Left forelimb (tissue), 1 donor: ENCODE measurements at regions not wholly inside any gene's neighbourhood (a gene's known extent, or its start where the extent isn't known, plus 50 kb on each side); places are given as distances from the start of the nearest gene placed in this dataset.

Experiments
- DNase-seq: peaks from one replicate; pipeline ENCODE4 v3.0.0-alpha.2; 2018; ENCODE audit warnings: low spot score

- no peak for DNase-seq
Observed at GRCh38 chr7:115474137-115474536, 552.2 kb downstream of the MDFIC start.

GRCh38 chr7:115471891-115472290 lies 550.0 kb downstream of the MDFIC start:
- DNase-seq, result no peak

- DNase-seq, result no peak
Observed at GRCh38 chr7:115462301-115463015, 540.6 kb downstream of the MDFIC start.

GRCh38 chr7:115449689-115450088 lies 527.8 kb downstream of the MDFIC start:
- DNase-seq, result no peak

DNA sequence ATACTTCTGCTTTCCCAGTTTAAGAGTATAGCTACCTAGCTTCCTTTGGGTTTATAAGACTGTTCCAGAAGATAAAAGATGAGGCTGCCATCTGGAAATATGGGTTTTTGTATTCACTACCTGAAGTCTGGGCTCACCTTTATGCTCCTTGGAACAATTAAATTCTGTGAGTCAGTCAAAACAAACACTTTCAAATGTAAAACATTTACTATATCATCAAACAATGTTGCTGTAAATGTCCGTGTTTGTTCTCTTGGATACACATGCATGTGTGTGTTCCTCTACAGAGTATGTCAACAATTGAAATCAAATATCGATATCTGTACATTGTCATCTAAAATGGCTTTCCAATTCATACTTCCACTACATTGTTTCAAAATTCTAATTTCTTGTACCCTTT lies 525.6 kb downstream of the MDFIC start:
- no peak for DNase-seq

DNA sequence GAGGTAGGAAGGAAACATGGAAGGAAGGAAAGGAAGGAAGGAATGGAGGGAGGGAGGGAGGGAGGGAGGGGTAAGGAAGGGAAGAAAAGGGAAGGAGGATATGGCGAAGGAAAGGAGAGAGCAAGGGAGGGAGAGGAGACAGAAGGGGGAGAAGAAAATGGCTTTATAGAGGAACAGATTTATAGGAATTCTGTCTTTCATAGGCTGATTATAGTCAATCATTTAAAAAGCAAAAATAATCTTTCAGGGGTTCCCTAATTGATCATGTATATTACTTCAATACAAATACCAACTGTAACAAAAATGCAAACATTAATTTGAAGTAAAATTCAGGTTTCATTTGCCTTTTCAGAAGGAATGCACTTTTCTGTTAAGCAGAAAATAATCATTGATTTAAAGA lies 519.1 kb downstream of the MDFIC start:
- DNase-seq, result no peak

DNA sequence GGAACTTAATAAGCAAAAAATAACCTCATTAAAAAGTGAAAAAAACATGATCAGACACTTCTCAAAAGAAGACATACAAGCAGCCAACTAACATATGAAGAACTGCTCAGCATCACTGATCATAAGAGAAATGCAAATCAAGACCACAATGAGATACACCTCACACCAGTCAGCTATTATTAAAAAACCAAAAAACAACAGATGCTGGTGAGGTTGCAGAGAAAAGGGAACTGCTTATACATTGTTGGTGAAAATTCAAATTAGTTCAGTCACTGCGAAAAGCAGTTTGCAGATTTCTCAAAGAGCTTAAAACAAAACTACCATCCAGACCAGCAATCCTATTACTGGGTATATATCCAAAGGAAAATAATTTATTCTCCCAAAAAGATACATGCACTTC lies 513.3 kb downstream of the MDFIC start:
- no peak for DNase-seq

- no peak for DNase-seq
Observed at GRCh38 chr7:115429918-115430317, 508.0 kb downstream of the MDFIC start.

GRCh38 chr7:115417662-115418061 lies 495.8 kb downstream of the MDFIC start:
- DNase-seq, result no peak

DNA sequence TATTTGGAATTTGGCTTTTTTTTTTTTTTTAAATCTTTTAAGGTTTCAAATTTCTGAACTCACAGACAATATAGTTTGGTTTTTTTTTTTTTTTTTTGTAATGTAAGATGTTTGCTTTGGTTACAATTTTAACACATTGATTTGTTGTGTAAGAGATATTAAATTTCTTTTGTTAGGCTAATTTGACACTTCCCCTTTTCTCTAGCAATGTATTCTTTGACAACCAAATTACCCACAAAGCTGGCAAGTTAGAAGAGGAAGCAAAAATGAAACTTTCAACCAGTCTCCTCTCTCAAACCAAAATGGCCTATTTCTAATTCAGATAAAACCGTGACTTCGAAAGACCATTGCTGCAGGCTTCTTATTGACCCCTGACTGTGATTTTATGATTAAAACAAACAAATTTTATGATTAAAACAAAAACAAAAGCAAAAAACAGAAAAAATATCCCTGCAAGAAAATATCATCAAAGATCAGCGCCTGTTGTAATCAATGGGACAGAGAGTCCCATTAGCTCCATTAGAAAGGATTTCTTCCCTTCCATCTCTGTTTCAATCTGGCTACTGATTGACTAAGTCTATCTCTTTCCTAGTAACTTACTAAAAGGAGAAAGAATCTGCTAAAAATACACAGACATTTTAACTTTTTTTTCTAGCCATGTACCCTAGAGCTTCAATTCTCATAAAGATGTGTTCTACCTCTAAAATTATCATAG lies 489.2 kb downstream of the MDFIC start:
- DNase-seq, result no peak

- no peak for DNase-seq
Observed at GRCh38 chr7:115410434-115410820, 488.5 kb downstream of the MDFIC start.

DNA sequence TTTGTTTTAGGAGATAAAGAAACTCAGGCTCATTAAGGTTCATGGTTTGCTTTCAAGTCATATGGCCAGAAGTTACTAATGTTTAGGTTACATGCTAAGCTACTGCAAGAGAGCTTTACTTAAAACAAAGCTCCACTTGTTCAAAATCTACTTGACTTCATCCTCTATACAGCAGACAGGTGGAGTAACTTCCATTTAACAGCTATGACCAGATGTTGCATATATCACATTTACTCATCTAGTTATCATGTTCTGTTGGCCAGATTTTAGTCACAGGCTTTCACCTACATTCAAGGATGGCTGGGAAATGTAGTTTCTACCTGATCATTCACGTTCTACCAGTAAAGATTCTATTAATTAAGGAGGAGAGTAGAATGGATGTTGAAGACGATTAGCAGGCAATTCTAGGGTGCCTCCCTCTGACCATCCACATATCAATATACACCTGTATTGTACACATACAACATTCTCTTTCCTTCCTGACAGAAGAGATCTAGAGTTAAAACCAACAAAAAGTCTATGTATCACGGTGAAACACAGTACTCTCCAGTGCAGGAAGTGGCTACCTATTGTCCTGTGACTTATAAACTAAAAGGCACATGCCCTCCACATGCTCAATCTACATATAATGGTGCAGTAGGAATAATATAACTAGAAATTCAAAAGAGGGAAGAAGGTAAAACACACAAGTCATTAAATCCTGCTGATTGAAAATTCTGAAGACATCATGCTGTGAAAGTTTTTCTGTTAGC lies 488.0 kb downstream of the MDFIC start:
- DNase-seq, result no peak

DNA sequence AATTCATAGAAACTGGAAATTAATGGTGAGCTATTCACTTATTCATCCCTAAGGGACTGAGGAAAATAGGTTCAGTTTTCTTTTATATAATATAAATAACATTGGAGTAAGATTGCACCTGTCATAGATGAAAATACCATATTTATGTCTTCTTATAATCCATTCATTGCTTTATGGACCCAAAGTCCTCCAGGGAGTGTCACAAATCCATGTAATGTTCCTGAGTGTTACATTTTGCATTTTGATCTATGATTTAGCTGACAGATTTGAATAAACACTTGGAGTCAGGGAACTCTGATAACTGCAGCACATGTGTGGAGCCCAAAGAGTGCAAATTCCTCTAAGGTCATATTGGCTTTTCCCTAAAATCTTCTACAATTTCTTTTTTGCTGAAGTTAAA lies 484.3 kb downstream of the MDFIC start:
- no peak for DNase-seq

- no peak for DNase-seq
Observed at GRCh38 chr7:115387137-115387536, 465.2 kb downstream of the MDFIC start.

DNA sequence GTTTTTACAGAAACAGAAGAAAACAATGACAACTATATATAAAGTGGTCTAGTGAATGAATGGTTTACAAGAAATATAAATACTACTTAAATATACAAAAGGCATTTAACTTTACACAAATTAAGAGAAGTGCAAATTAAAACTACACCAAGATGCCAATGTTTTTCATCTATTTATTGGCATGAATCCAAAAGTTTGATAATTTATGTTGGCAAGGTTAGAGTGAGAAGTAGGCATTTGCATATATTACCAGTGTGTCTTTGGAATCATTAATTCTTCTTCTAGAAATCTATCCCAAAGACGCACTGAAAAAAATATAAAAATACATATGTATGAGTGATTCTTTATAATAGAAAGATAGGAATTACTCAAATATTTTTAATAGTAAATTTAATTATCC lies 457.4 kb downstream of the MDFIC start:
- no peak for DNase-seq

DNA sequence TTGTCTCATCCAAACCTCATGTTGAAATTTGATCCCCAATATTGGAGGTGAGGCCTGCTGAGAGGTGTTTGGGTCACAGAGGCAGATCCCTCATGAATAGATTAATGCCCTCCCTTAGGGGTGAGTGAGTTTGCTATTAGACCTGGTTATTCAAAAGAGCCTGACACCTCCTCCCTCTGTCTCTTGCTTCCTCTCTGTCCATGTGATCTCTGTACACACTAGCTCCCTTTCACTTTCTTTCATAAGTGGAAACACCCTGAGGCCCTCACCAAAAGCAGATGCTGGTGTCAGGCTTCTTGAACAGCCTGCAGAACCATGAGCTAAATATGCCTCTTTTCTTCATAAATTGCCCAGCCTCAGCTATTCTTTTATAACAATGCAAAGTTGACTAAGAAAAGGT lies 447.1 kb downstream of the MDFIC start:
- no peak for DNase-seq

- no peak for DNase-seq
Observed at GRCh38 chr7:115363916-115364315, 442.0 kb downstream of the MDFIC start.

GRCh38 chr7:115359955-115360354 lies 438.1 kb downstream of the MDFIC start:
- no peak for DNase-seq

DNA sequence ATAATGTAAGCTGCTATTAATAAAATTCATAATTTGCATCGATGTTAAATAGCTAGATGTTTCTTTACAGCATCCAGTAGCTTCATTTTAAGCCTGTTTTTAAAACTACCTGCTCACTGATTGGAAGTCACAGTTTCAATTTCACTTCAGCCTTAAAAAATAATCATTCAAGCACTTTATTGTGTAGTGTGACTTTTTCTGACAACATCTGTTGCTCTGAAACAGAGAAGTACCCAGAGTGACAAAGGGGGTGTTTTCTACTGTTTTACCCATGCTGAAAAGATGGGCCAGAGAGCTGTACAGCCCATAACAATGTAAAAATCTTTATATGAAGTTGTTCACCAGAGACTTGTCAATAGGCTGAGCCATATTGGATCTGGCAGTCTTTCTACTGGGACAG lies 437.2 kb downstream of the MDFIC start:
- no peak for DNase-seq

DNA sequence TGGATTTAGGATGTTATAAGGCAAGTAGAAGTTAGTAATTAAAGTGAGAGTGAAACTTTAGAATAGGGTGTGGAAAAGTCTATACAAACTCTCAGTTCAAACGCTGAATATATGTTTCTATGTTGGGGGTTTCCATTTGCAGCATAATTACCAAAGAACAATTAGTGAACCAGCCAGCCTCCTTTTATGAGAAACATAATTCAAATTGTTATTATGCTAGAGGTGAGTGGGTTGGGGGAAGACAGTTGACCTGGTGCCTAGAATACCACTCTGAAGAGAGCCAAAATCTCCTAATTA lies 435.8 kb downstream of the MDFIC start:
- DNase-seq, result no peak

DNA sequence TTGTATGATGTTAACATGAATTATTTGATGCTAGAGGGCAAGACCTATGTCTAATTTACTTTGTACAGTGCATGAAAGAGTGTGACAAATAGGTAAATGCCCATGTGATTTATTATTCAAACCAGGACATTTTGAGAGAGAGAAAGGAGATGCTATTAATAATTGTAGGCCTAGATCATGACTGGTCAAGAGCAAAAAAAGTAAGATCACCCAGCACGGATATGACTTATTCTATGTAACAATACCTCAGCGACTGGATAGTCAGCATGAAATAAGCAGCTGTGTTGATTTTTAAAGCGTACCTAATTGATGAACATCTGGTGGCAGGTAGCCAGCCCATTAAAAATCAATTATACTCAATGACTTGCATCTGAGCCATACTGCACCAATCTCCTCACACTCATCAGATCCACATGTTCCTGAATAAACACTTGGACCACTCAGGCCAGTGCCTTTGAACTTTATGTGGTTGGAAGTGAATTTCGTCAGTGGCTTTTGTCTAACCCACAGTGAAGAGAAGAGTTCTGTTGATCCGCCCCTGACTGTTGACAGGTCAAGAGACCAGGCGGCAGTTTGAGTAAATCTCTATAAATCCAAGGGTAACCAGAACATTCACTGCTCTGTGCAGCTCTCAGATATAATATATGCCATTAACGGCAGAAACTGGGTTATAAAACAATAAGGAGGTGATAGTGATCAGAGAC lies 435.3 kb downstream of the MDFIC start:
- DNase-seq, result no peak

DNA sequence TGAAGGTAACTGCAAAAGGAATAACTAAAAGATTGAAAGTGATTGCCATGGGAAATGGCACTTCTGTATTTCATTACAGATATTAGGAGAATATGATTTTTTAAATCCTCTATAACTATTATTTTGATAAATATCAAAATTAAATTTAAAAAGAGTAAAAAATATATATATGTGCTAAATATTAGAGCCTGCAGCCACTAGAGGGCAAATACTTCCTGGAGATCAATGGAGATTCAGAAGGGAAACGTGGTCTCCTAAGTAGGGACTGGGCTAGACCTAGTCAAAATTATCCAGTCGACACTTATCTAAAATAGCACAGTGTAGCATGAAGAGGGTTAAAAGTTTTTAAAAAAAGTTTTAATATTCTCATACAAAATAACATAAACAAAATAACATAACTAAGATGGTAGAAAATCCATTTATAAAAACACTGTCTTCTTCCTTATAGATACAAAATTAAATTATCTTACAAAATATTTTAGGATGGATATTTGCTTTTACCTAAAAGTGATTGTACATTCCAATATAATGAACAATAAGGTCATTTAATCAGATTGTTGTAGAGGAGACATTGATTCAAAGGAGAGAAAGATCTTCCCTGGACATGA lies 434.3 kb downstream of the MDFIC start:
- DNase-seq, result no peak
